ENCODE measurements at regions not wholly inside any gene's neighbourhood (a gene's known extent, or its start where the extent isn't known, plus 50 kb on each side); places are given as distances from the start of the nearest gene placed in this dataset.
"Not testable (repeated sequence)": the region's sequence is repeated elsewhere in the genome, so short reads cannot be mapped to it uniquely, and the experiment has no call there.

DNA sequence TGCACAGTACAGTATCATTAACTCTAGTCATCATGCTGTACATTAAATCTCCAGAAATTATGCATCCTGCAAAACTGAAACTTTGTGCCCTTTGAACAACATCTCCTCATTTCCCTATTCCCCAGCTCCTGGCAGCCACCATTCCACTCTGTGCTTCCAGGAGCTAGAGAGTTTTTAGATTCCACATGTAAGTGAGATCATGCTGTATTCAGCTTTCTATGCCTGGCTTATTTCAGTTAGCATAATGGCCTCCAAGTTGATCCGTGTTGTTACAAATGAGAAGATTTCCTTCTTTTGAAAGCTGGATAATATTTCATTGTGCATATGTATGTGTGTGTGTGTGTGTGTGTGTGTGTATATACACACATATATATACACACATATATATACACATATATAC, 86.9 kb upstream of the SLC24A3 start:
- no peak for DNase-seq

DNA sequence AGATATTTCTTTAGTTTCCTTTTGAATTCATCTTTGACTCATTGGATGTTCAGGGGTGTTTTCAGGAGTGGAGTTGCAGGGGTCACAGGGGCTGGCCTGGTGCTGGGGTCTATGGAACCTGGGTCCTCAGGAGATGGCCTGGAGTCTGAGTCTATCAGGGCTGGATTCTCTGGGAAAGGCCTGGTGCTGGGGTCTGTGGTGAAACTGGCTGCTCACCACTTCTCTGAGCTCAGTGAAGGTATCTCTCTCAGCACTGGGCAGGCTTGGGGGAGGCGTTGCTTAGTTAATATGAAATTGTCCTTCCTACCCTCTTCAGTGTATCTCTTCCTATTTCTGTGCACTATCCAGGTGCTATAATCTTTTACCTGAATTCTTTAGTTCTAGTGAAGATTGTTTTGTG, 83.1 kb upstream of the SLC24A3 start:
- no peak for DNase-seq

DNA sequence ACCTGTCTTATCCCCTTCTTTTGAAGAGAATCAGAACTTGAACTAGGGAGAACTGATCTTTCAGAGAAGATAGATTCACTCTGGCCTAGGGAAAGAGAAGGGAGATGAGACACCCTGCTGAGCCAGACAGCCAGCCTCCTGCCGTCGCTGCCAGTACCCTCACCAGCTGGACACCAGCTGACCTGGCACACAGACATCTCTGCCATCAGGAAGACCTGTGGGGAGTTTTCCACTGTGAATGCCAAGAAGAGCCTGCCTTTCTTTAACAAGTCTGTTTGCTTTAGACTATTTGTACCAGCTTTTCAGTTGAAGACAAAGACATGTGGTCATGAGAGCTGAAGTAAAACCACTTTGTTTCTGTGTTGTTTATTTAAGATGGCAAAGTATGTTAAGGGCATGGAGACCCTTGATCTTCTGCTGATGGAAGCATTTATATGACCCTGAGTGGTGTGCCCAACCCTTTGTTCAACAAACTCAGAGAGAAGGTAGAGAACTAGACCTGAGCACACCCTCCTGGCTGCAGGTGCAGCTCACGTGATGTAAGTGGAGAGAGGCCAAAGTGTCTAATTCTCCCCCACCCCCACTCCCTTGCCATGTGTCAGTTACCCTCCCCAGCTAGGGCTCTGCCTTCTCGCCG, 82.3 kb upstream of the SLC24A3 start:
- DNase-seq = no peak

DNA sequence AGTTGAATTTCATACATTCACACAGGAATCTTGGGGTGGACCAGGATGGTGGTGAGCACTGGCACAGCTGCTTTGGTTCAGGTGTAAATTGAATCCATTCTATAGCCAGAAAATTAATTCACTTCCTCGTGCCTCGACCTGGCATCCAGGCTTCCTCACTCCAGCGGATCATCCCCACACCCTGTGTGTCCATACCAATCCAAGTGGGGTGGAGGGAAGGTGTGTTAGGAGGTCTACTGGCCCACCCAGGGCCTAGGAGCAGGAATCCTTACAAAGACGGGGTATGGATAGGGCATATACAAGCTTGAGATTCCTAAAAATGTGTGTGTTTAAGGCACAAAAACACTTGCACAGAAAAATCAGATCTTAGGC, 81.8 kb upstream of the SLC24A3 start:
- no peak for DNase-seq

DNA sequence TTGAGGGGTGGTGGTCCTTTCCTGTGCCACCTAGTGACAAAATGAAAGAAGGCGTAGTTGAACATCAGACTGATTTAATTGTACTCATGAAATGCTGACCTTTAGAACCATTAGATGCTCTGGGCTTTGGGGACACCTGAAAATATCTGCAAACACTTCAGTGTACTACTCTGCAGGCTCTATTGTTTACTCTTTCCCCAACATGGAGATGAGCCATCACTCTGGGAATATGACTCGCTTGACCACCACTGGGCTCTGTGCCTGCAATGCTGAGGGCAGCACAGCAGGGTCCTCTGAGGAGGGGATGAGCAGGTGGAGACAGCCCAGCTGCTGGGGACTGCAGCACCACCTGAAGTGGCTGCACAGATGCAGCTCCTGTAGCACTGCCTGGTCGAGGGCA, 74.8 kb upstream of the SLC24A3 start:
- DNase-seq = no peak

DNA sequence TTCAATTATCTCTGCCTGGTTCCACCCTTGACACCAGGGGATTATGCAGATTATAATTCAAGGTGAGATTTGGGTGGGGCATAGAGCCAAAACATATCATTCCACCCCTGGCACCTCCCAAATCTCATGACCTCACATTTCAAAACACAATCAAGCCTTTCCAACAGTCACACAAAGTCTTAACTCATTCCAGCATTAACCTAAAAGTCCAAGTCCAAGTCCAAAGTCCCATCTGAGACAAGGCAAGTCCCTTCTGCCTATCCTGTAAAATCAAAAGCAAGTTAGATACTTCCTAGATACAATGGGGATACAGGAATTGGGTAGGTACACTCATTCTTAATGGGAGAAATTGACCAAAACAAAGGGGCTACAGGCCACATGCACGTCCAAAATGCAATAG, 73.7 kb upstream of the SLC24A3 start:
- DNase-seq = no peak

DNA sequence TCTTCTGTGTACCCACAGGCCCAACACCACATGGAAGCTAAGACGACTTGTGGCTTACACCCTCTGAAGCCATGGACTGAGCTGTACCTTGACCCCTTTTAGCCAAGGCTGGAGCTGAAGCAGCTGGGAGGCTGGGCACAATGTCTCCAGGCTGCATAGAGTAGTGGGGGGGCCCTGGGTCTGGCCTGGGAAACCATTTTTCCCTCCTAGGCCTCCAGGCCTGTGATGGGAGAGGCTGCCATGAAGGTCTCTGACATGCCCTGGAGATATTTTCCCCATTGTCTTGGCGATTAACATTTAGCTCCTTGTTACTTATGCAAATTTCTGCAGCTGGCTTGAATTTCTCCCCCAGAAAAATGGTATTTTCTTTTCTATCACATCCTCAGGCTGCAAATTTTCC, 72.9 kb upstream of the SLC24A3 start:
- DNase-seq = not testable (repeated sequence)

DNA sequence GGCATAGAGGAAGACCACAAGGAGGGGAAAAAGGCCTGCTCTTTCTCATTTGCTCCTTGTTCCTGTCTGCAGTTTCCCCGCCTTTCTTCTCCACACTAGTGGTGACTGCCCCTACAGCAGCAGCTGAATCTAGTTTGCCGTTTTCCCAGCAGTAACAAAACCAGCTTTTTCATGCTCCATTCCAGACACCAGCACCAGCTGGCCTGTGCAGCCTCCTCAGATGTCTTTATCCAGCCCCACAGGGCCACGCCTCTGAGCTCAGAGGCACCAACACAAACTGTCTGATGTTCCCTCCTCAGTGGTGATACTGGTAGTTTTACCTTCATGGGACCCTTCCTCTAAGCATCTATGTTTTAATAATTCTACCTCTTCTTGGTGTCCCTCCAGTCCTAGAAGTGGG, 70.4 kb upstream of the SLC24A3 start:
- DNase-seq = no peak

DNA sequence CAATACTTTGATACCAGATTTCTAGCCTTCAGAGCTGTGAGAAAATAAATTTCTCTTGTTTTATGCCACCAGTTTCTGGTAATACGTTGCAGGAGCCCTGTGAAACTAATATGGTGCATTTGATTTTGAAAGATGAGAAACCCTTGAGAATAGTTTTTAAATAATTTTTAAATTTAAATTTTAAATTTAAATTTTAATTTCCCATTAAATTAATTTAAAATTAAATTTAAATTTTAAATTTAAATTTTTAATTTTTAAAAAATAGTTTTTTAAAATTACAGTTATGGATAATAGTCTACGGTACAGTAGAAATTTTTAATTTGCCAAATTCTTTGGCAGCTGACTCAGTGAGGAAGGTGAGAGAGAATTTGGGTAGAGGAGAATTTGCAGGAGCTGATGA, 68.6 kb upstream of the SLC24A3 start:
- no peak for DNase-seq

DNA sequence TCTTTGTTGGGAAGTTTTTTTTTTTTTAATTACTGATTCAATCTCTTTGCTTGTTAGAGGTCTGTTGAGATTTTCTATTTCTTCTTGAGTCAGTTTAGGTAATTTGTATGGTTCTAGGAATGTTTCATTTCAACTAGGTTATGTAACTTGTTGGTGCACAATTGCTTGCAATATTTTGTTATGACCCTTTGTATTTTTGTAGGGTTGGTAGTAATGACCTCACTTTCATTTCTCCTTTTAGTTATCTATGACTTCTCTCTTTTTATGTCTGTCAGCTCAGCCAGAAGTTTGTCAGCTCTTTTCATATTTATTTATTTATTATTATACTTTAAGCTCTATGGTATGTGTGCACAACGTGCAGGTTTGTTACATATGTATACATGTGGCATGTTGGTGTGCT, 51.1 kb upstream of the SLC24A3 start:
- DNase-seq = no peak
